Sciatic nerve (tissue), 2 donors: ENCODE measurements at regions not wholly inside any gene's neighbourhood (a gene's known extent, or its start where the extent isn't known, plus 50 kb on each side); places are given as distances from the start of the nearest gene placed in this dataset.
"Not testable (repeated sequence)": the region's sequence is repeated elsewhere in the genome, so short reads cannot be mapped to it uniquely, and the experiment has no call there.

ENCODE experiments used
- ATAC-seq: fragments of 200-7000 bp; cut with Tn5 transposase; one replicate; pipeline ENCODE4 v1.9.1; 2020; ENCODE audit warnings: mild to moderate bottlenecking, moderate library complexity
- DNase-seq: peaks from one replicate; pipeline ENCODE4 v3.0.0-alpha.2; 2020; ENCODE audit warnings: low spot score
- intact Hi-C: fragments of 100-400 bp; cut with DNase I; formaldehyde crosslinking; loops from one replicate; pipeline ENCODE4 v1.14.2; 2022
- donor health status: DM: no; HTN: no; CAD: no.
- donor health status: DM: no; HTN: no; CAD: no.

DNA sequence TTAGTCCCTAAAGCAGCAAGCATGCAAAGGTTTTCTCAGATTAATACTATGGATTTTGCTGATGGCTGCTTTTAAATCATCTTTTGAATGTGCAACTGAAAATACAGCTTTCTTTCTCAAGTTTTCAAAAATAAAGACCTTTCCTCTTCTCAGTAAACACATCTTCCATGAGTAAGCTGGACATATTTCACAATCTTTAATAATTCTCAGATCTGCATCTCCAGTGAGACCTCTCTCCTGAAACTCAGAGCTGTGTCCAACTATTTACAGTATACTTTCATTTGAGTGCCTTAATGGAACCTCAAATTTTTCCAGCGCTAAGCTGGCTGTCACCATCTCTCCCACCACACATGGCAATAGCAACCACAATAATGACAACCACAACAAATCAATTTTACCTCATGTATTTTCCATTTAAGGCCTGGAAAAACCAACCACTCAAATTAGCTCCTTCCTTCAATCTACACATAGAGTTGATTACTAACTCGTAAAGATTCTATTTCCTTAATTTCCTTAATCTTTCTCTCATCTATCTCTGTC, 192.4 kb upstream of the RPL34 start:
- intact Hi-C loops: no loop called here
- ATAC-seq (no peak), DNase-seq (no peak)

DNA sequence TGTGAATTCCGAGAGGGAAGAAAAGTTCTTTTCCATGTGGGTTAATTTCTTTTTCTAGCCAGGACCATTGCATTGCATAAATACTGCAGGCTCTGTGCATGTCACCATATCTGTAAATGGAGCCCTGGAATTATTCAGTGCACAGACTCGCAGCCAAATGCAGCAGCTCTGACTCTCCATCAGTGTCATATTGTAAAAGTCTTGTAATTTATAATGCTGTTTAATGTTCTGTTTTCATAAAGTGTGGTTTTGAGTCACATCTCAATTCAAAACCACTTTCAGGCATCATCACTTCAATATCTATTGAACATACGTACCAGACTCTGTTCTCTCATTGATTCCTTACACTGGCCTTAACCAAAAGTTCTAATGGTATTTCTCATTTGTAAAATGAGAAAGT, 193.9 kb upstream of the RPL34 start:
- DNase-seq (no peak), ATAC-seq (no peak)
- intact Hi-C loops: no loop called here

DNA sequence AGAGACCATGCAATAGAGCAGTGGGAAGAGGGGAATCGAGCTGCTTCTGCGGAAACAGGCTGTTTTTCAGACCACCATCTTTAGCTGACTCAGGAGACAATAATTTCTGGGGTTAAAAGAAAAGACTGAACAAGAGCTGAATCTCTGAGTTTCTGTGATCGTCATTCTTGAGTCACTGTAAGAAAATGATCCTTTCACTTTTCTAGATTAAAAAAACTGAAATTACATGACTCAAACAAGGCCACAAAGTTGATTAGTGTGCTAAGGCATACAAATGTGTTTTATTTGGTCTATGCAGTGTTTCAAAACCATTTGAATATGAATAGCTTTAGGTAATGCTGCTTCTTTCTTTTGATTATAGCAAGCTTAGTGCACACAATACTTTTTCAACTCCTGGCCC, 194.4 kb upstream of the RPL34 start:
- no peak for ATAC-seq
- DNase-seq: no peak
- intact Hi-C loops: no loop called here

DNA sequence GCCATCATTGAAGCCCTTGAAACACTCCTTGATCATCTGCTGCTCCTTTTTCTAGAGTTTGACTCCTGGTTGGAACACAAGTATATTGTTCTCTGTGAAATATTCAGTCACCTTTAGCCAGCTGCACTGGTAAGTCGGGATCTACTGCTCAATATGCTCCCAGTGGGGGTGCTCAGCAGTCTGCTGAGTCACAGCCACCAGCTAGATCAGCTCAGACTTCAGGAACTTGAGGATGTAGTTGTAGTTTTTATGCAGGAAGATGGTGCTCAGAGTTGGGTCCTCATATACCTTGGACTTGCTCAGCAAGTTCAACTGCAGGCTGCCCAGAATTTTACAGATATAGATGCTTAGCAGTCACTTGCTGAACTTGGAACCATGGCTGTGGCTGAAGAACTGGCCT, 202.5 kb upstream of the RPL34 start:
- DNase-seq: no peak
- intact Hi-C loops: no loop called here
- ATAC-seq: no peak

DNA sequence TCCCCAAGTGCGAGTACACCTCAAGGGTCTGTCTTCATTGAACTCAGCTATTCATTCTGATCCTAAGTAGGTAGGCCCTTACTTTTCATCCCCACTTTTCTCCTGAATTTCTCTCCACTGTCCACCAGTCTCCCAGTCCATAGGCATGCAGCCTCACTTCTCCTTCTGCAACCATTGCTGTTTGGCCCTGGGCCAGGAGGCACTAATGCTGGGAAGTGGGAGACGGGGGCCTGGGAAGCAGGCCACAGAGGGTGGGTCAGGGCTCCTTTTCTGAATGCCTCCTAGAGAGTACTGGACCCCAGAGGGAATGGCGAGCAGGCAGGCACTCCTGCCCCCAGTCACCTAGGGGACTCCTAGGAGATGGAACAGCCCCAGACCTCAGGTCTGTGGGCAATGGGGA, 203.5 kb upstream of the RPL34 start:
- no peak for DNase-seq

DNA sequence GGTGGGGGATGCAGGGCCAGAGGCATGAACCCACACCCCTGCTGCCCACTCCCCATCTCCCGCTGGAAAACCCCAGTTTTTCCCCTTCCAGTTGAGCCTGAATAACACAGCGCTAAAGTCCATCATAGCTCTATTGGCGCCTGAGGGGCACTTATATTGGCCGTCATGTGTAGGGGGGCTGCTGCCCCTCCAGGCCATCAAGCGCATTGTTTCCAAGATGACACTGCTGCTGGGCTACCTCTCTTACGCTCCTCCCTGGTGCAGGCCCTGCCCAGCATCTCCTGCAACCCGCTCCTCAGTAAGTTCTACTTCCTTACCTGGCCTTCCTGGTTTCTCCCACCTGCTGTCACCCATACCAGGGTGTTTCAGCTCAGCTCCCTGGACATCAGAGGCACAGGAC, 205.0 kb upstream of the RPL34 start:
- intact Hi-C loops: no loop called here
- ATAC-seq (no peak), DNase-seq (no peak)

More for the DNA sequence above, 203.5 kb upstream of the RPL34 start:
- intact Hi-C loops: no loop called here
- no peak for ATAC-seq

DNA sequence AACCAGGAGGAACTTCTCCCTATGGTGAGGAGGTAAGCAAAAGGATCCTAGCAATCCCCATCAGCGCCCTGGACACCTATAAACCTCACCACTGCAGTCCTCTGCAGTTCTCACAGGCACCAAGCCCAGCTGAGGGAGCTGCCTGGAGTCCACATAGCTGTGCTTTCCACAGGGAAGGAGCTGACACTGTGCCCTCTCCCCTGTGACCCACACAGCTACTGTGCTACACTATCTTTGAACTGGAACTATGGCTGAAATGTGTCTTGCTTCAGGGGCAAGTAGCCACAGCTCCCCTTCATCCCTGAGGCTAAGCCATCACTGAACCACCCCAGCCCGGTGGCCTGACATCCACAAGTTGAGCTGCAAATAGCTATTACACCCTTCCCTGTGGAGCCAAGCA, 208.5 kb upstream of the RPL34 start:
- intact Hi-C loops: no loop called here
- DNase-seq (no peak), ATAC-seq (peak; percentile 28)

DNA sequence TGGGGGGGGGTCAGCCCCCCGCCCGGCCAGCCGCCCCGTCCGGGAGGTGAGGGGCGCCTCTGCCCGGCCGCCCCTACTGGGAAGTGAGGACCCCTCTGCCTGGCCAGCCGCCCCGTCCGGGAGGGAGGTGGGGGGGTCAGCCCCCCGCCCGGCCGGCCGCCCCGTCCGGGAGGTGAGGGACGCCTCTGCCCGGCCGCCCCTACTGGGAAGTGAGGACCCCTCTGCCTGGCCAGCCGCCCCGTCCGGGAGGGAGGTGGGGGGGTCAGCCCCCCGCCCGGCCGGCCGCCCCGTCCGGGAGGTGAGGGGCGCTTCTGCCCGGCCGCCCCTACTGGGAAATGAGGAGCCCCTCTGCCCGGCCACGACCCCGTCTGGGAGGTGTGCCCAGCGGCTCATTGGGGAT, 210.7 kb upstream of the RPL34 start:
- intact Hi-C loops, DNase-seq, ATAC-seq: not testable (repeated sequence)

DNA sequence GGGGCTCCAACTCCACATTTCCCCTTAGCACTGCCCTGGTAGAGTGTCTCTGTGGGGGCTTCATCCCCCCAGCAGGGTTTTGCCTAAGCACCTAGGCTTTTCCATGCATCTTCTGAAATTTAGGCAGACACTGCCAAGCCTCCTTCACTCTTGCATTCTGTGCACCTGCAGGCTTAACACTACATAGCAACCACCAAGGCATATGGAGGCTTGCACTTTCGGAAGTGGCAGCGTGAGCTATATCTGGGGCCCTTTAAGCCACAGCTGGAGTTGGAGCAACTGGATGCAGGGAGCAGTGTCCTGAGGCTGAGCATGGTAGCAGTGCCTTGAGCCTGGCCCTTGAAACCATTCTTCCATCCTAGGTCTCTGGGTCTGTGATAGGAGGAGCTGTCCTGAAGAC, 214.8 kb upstream of the RPL34 start:
- ATAC-seq (no peak), DNase-seq (no peak)
- intact Hi-C loops: no loop called here

DNA sequence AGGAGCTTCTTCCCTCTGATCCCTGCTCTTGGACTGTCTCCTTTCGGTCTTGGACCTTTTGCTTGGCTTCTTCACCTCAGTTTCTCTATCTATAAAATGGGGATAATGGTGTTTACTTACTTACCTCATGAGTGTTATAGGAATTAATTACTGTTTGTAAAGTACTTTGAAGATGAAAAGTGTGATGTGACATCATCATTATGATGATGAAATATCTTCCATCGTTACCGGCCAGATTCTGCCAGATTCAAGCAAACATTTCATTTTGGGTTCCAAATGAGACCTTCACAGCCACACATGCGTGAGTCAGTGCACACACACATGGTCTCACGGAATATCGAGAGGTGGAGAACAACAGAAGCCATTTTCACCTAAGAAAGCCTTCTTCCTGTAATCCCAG, 220.1 kb upstream of the RPL34 start:
- ATAC-seq (no peak), DNase-seq (no peak)
- intact Hi-C loops: no loop called here

DNA sequence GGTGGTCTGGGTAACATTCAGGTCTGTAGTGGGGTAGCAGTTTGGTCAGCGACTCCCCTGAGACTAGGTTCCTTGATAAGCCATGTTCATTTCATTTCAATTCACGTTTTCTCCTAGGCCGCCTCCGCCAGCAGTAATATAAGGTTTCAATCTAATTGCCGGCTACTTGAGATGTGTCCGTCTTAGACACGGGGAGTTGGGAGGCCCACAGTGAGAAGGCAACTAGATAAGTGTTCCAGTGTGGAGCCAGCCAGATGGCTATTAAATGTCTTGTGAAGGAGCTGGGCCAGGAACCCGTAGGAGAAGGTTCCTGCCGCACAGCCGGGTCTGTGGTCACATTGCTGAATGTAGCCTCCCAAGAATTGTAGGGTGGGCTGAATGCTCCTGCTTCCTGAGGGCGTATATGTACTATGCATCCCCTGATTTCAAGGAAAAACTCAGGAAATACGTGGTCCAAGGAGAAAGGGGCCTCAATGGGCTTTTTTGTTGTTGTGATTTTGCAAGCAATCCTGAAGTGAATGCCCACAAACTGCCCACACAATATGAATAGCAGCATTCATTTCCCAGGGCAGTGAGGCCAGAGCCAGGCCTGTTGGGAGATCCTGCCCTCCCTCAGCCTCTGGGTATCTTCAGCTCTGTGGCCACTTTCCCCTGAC, 220.6 kb upstream of the RPL34 start:
- intact Hi-C loops: no loop called here

DNA sequence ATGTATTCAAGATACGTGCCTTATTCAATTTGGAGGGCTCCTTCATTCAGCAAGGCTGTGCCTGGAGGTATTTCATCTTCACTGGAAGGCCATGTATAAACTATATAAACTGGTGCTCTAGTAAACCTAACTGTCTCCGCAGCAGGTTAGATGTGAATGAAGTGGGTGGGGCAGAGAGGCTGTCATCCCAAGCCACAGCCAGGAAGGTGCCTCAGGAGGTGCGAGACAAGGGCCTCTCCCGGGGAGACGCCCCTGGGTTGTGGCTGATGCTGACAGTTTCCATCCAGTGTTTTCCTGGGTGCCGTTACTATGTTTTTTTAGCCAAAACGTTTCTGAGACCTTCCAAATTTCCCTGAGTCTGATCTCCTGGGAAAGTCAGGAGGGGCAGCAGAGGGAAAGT, 221.5 kb upstream of the RPL34 start:
- ATAC-seq (no peak), DNase-seq (no peak)
- intact Hi-C loops: no loop called here

More for the DNA sequence above, 220.6 kb upstream of the RPL34 start:
- no peak for DNase-seq
- ATAC-seq: peak; percentile 67

DNA sequence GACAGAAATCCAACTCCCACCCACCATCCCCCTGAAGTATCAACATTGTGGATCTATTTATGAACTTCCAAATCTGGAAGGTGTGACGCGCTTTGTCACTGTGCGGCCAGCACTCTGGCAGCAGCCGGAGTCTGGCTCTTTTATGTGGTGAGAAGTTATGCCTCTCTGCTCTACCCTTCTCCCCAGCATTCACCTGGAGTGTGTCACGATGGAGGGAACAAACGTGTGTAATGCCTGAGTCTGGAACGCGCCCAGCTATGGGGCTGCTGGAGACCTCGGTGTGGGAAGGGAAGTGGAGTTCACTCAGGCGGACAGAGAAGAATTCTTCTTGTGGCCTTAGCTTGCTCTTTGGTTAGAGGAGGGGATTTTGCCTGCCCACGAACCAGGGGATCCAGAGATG, 222.1 kb upstream of the RPL34 start:
- DNase-seq (no peak), ATAC-seq (no peak)
- intact Hi-C loops: no loop called here

DNA sequence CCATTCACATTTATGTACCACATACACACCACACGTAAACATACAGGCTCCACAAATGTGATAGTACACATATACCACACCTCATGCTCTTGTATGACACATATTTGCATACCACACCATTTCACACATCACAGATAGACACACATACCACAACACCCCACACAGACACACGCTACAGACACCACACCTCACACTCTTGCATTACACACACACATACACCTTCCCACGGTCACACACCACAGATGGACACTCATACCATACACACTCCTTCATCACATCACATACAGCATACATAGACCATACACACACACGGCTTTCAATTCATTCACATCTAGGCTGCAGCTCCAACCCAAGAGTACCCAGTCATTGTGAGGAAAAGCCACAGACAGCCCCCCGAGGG, 222.5 kb upstream of the RPL34 start:
- no peak for DNase-seq
- ATAC-seq: no peak
- intact Hi-C loops: no loop called here

DNA sequence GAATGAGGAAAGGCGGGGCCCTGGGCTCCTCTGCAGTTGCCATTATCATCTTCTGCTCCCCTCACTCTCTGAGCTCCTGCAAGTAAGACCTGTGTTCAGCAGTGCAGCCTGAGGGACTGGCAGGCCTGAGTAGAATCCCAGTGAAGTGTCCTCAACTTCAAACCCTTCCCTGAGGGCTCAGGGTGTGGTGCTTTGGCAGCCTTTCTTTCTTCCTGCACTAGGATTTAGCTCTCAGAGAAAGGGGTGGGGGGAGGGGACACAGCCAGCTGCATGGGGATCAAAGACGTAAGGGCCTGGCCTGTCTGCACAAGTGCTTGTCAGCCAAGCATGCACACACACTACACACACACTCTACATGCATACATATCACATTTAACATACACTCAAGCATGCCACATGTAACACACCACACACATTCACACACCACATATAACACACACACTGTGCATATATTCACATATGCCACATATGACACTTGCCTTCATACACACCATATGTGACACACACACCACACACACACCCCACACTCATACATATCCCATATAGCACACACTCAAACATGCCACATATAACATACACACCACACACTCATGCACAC, 223.4 kb upstream of the RPL34 start:
- DNase-seq: no peak
- intact Hi-C loops: no loop called here
- ATAC-seq: no peak

DNA sequence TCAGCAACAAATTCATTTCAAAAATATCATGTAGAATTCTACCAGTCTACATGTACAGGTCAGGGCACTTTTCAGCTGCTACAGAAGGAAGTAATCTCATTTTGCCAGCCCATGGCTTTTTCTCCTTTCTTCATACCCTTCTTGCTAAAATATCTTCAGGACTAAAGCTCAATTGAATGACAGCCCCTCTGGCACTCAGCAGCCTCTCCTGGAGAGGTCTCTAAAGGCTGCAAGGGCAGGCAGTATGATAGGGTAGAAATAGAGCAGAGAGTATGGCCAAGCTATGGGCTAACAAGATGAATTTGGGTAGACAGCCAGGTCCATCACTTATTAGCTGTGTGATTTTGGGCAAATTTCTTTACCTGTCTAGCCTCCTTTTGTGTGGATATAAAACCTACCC, 224.6 kb upstream of the RPL34 start:
- intact Hi-C loops: no loop called here
- DNase-seq (no peak), ATAC-seq (no peak)

DNA sequence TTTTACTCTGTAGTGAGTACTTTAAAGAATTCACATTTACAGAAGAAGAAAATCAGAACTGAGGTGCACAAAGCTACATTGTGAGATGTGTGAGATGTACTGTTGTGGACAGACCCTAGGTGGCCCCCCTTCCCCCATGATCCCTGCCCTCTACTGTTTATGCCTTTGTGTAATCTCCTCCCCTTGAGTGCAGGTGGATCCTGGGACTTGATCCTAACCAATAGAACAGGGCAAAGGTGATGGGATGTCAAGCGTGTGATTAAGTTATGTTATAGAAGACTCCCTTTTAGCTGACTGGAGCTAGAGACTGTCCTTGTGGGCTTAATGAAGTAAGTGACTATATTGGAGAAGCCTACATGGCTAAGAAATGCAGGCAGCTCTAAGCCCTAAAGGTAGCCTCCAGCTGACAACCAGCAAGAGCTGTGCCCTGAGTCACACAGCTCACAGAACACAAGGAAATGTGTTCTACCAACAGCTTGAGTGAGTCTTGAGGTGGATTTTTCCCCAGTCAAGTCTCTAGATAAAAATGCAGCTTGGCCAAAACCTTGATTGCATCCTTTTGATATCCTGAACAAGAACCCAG, 225.2 kb upstream of the LEF1 start:
- ATAC-seq: no peak
- intact Hi-C loops: no loop called here

DNA sequence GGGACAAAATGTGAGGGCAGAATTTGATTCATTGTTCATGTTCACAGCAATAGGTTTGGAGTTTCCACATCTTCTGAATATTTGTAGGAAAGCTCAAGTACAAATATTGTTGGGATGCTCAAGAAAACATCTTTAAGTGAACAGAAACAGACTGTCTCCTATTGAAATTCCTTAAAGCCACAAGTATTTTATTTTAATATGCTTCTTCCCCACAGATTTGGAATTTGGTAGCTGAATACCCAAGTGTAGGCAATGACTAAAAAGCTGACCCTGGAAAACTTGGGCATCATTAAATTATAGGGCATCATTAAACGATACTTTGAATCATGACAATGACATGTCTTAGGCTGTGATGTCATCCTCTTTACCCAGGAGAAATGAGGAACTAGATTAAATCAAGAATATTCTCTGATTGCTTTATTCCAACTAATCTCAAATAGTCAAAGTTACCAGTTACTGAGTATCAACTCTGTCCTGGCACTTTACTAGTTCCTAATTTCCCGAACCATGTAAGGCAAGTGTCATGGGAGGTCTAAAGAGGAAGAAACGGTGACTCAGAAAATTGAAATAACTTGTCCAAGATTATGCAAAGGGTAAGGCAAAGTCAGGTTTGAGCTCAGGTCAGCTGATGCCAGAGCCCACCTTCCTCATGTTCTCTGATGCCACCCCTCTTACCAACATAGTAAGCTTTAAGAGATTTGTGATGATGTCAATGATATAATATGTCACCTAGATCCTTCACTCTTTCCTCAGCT, 223.1 kb upstream of the LEF1 start:
- DNase-seq (no peak), ATAC-seq (no peak)
- intact Hi-C loops: no loop called here

More for the DNA sequence above, 225.2 kb upstream of the LEF1 start:
- DNase-seq: no peak

DNA sequence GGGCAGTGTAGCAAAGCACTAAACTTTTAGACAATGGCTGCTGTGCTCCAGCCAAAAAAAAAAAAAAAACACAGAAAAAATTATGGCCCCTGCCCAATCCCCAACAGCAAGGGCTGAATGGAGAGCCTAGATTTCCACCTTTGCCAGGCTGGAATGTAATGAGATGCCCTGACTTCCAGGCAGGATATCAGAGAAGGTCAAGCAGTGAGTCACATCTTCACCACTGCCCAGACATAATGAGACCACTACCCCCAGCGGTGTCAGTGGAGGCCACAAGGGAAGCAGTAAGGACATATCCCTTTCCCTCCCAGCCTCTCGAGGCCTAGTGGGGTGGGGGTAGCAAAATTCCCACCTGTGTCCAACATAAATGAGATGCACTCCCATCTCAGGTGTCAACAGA, 216.3 kb upstream of the LEF1 start:
- intact Hi-C loops: no loop called here
- no peak for DNase-seq
- no peak for ATAC-seq

DNA sequence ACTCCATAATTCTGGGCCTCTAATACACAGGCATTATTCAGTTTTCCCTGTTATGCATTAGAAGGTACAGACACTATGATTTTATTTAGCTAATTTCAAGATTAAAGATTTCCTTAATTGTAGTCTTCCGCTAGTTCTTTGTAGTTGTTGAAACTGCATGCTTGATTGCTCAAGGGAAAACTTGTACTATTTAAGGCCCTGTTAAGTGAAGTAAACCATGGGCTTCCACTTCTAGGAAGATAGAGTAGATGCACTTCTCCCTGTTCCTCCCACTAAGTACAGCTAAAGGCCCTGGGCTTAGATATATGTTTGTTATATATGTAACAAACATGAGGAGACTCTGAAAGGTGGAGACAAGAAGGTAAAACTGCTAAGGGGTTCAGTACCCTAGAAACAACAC, 215.8 kb upstream of the LEF1 start:
- DNase-seq (no peak), ATAC-seq (no peak)
- intact Hi-C loops: no loop called here
